HCT116 (cell line): ENCODE measurements at regions not wholly inside any gene's neighbourhood (a gene's known extent, or its start where the extent isn't known, plus 50 kb on each side); places are given as distances from the start of the nearest gene placed in this dataset.

Experiments
- ATAC-seq: fragments of 200-7000 bp; cut with Tn5 transposase; 2 replicates; pipeline ENCODE4 v1.9.1; 2020; ENCODE audit warnings: mild to moderate bottlenecking, moderate library complexity
- BruUV-seq: library from RNA; stranded (reverse); fragments of 400-500 nt; replicated peaks from 2 replicates; lab custom pipeline; 2021; lab: Mats Ljungman, UMichigan
- CTCF ChIA-PET: fragments of 300-600 bp; sonication (Branson Sonifier 250); formaldehyde crosslinking; loops from one replicate; lab custom pipeline; 2021; ENCODE audit warnings: antibody characterized with exemption; lab: Charles Lee
- POLR2A ChIA-PET: fragments of 300-600, 350-600 bp; sonication (Branson Sonifier 250); formaldehyde crosslinking; loops from one replicate; lab custom pipeline; 2021; ENCODE audit warnings: antibody characterized with exemption; lab: Charles Lee
- RAD21 ChIA-PET, 2 experiments: fragments of 300-600 bp; sonication (Branson Sonifier 250); formaldehyde crosslinking; loops; one replicate each; lab custom pipeline; 2023; ENCODE audit warnings: low total read pairs in 2 of 2; ENCODE audit not compliant: uncharacterized antibody in 2 of 2, unreplicated experiment in 2 of 2, low non-redundant PET in 1 of 2; lab: Charles Lee
- DNase-seq: peaks from one replicate; pipeline ENCODE4 v3.0.0-alpha.2; 2010; ENCODE audit warnings: low read depth, low spot score
- H2AFZ ChIP-seq: fragments of 200-600 bp; shearing (Covaris generic), sonication (generic); 2 replicates; pipeline ENCODE4 v1.6.1; 2017; ENCODE audit warnings: low read depth, mixed run types, mixed read lengths, antibody characterized with exemption, low read length; ENCODE audit not compliant: poor library complexity, severe bottlenecking
- H3K27ac ChIP-seq: 2 replicates; pipeline ENCODE4 v1.5.1; 2012; ENCODE audit warnings: low read depth, low read length
- H3K27me3 ChIP-seq: fragments of 200-600 bp; sonication (generic); 2 replicates; pipeline ENCODE4 v1.6.1; 2016; ENCODE audit warnings: mixed run types, low read length, mixed read lengths; ENCODE audit not compliant: insufficient read depth
- H3K36me3 ChIP-seq, 2 experiments: fragments of 200-500 bp in 1 of 2; fragments of 200-600 bp in 1 of 2; sonication (Bioruptor generic) in 1 of 2; sonication (generic) in 1 of 2; 2 replicates each; pipeline versions ENCODE4 v1.5.1 to v1.6.1; 2014 to 2016; ENCODE audit warnings: low read length in 2 of 2, inconsistent platforms in 1 of 2, mixed read lengths in 1 of 2, mixed run types in 1 of 2; ENCODE audit not compliant: insufficient read depth in 2 of 2, control insufficient read depth in 1 of 2
- H3K4me1 ChIP-seq, 2 experiments: fragments of 200-600 bp in 1 of 2; sonication (generic) in 1 of 2; 2 replicates each; pipeline versions ENCODE4 v1.5.1 to v1.6.1; 2012 to 2017; ENCODE audit warnings: low read length in 2 of 2, inconsistent platforms in 1 of 2, mild to moderate bottlenecking in 1 of 2, mixed read lengths in 1 of 2, mixed run types in 1 of 2, moderate library complexity in 1 of 2; ENCODE audit not compliant: insufficient read depth in 2 of 2, control insufficient read depth in 1 of 2
- H3K4me2 ChIP-seq: fragments of 200-600 bp; sonication (generic); 2 replicates; pipeline ENCODE4 v1.6.1; 2017; ENCODE audit warnings: mixed run types, low read length, mixed read lengths
- H3K4me3 ChIP-seq, 2 experiments: fragments of 200-600 bp in 1 of 2; sonication (generic) in 1 of 2; replicated peaks in 1 of 2; 2 replicates each; pipeline ENCODE4 v1.5.1; 2011 to 2016; ENCODE audit warnings: low read length in 2 of 2, control low read depth in 1 of 2, low read depth in 1 of 2, mild to moderate bottlenecking in 1 of 2, mixed read lengths in 1 of 2, mixed run types in 1 of 2
- H3K79me2 ChIP-seq: fragments of 200-600 bp; sonication (generic); 2 replicates; pipeline ENCODE4 v1.6.1; 2017; ENCODE audit warnings: mild to moderate bottlenecking, mixed run types, low read length, moderate library complexity, mixed read lengths; ENCODE audit not compliant: insufficient read depth
- H3K9ac ChIP-seq: fragments of 200-600 bp; sonication (generic); 2 replicates; pipeline ENCODE4 v1.6.1; 2016; ENCODE audit warnings: low read length, mixed read lengths
- H3K9me2 ChIP-seq: fragments of 200-600 bp; sonication (generic), shearing (Covaris generic); 2 replicates; pipeline ENCODE4 v1.6.1; 2017; ENCODE audit warnings: mixed run types, mild to moderate bottlenecking, moderate library complexity; ENCODE audit not compliant: insufficient read depth
- H3K9me3 ChIP-seq, 2 experiments: fragments of 200-500 bp in 1 of 2; fragments of 200-600 bp in 1 of 2; sonication (Bioruptor generic) in 1 of 2; sonication (generic) in 1 of 2; 2 replicates each; pipeline ENCODE4 v1.6.1; 2014 to 2017; ENCODE audit warnings: low read length in 2 of 2, mixed read lengths in 2 of 2, inconsistent platforms in 1 of 2, low read depth in 1 of 2, mild to moderate bottlenecking in 1 of 2, mixed run types in 1 of 2, moderate library complexity in 1 of 2; ENCODE audit not compliant: control insufficient read depth in 1 of 2, insufficient read depth in 1 of 2
- H4K20me1 ChIP-seq: fragments of 200-600 bp; sonication (generic), shearing (Covaris generic); 2 replicates; pipeline ENCODE4 v1.6.1; 2017; ENCODE audit warnings: mixed run types, mild to moderate bottlenecking, moderate library complexity; ENCODE audit not compliant: insufficient read depth
- CEBPB ChIP-seq: IDR thresholded peaks from 2 replicates; pipeline ENCODE4 v1.6.1; 2012; ENCODE audit warnings: low read depth
- EGR1 ChIP-seq: IDR thresholded peaks from 2 replicates; pipeline ENCODE4 v1.6.1; 2012; ENCODE audit warnings: low read depth
- ELF1 ChIP-seq: IDR thresholded peaks from 2 replicates; pipeline ENCODE4 v1.6.1; 2012; ENCODE audit warnings: low read depth, borderline replicate concordance
- EZH2phosphoT487 ChIP-seq: fragments of 200-600 bp; IDR thresholded peaks from 2 replicates; pipeline ENCODE4 v1.6.1; 2018; ENCODE audit warnings: antibody characterized with exemption, borderline replicate concordance
- FOSL1 ChIP-seq: IDR thresholded peaks from 2 replicates; pipeline ENCODE4 v1.6.1; 2012; ENCODE audit warnings: low read depth
- JUND ChIP-seq: IDR thresholded peaks from 2 replicates; pipeline ENCODE4 v1.6.1; 2012
- POLR2AphosphoS5 ChIP-seq: IDR thresholded peaks from 2 replicates; pipeline ENCODE4 v1.6.1; 2011; ENCODE audit warnings: mild to moderate bottlenecking, low read depth, low read length, moderate library complexity
- RAD21 ChIP-seq: IDR thresholded peaks from 2 replicates; pipeline ENCODE4 v1.6.1; 2012; ENCODE audit warnings: low read depth, mild to moderate bottlenecking
- SP1 ChIP-seq: IDR thresholded peaks from 2 replicates; pipeline ENCODE4 v1.6.1; 2012; ENCODE audit warnings: low read depth
- TCF7L2 ChIP-seq: IDR thresholded peaks from 2 replicates; pipeline ENCODE4 v1.7.0; 2011; ENCODE audit warnings: borderline replicate concordance, inconsistent platforms; ENCODE audit not compliant: insufficient read depth, insufficient read length; ENCODE audit errors: extremely low read depth
- YY1 ChIP-seq: IDR thresholded peaks from 2 replicates; pipeline ENCODE4 v1.6.1; 2011; ENCODE audit warnings: low read length, low read depth, moderate library complexity, mild to moderate bottlenecking; ENCODE audit not compliant: insufficient replicate concordance; ENCODE audit errors: extremely low read depth
- intact Hi-C: fragments of 100-400 bp; cut with micrococcal nuclease; formaldehyde crosslinking; loops from 2 replicates; pipeline ENCODE4 v1.10.0; 2022
- TF ChIP-seq, protein P1 (sequence below): IDR thresholded peaks from 2 replicates; pipeline ENCODE4 v1.6.1; 2012; ENCODE audit warnings: low read depth
- TF ChIP-seq, protein P2 (sequence below): IDR thresholded peaks from 2 replicates; pipeline ENCODE4 v1.6.1; 2012
- TF ChIP-seq, protein P3 (sequence below), 3 experiments: fragments of 200-600 bp in 1 of 3; sonication (generic) in 1 of 3; IDR thresholded peaks in 2 of 3; conservative IDR thresholded peaks in 1 of 3; 2 replicates each; pipeline ENCODE4 v1.5.1; 2012 to 2017; ENCODE audit warnings: low read depth in 2 of 3, low read length in 2 of 3, antibody characterized with exemption in 1 of 3, borderline replicate concordance in 1 of 3, control low read depth in 1 of 3, mild to moderate bottlenecking in 1 of 3, mixed read lengths in 1 of 3, mixed run types in 1 of 3, moderate library complexity in 1 of 3; ENCODE audit not compliant: insufficient read depth in 1 of 3

DNA sequence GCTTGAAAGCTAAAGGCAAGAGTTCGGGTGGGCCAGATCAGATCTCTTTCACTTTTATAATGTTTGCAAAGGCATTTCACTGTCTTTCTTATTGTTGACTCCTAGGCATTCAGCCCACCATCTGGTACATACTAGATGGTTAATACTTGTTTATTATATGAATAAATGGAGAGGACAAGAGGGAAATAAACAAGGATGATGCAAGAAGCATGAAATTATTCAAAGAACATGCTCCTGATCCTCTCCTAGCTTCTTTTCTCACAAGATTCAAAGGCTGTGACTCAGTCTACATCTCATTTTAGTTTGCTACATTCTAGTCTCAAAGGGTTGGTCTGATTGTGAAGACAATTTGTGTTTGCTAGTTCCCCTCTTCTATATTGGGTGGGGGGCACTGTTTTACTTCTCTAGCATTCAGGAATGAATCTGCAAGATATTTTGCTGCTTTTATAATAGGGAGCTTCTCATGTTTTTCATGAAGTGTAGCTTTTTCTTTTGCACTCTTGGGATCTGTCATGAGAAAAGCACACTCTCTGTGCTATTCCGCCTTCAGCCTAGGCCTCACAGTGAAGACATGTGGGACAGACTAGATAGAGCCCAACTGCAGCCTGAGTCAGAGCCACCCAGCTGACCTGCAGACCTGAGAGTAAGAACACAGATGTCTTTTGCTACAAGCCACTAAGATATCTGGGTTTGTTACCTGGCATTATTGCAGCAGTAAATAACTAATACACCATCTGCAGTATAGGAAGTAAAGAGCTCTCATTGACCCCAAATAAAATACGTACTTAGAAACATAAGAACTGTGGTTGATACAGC lies 65.7 kb downstream of the PTHLH start:
- Histone ChIP-seq H4K20me1 (no peaks in the 10 kb centered on the region), H3K9ac (no peak overlapping the region), H3K27ac (no peak overlapping the region), H3K79me2 (no peaks in the 10 kb centered on the region), H3K9me3 (no peaks in the 10 kb centered on the region), H3K36me3 (no peaks in the 10 kb centered on the region), H3K4me1 (no peaks in the 10 kb centered on the region), H3K4me3 (no peak overlapping the region), H3K9me2 (no peaks in the 10 kb centered on the region), H3K4me2 (no peak overlapping the region), H2AFZ (no peak overlapping the region), H3K27me3 (no peaks in the 10 kb centered on the region)
- no peak for ATAC-seq
- intact Hi-C loops: no loop called here
- TF ChIP-seq CEBPB: no peak
- ChIA-PET CTCF (interaction anchor here (0.6 kb wide), 1 partner anchor 77 kb away, joined by 3 read pairs; no protein-coding TSS in a partner anchor), RAD21 (no interaction called here), POLR2A (no interaction called here)
- BruUV-seq: no TSS peak
- no peak for DNase-seq

DNA sequence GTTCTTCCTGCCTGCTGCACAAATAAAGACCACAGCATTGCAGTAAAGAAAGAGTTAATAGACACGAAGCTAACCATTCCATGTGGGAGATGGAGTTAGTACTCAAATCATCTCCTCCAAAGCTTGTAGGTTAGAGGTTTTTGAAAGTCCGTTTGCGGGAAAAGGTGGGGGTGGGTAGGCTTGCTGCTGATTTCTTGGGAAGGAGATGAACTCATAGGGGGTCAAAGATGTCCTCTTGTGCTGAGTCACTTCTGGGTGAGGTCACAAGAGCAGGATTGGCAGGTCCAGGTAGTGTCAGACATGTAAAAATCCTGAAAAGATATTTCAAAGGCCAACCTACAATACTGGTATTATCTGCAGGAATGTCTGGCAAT lies 66.4 kb downstream of the PTHLH start:
- ATAC-seq (no peak), DNase-seq (no peak)
- intact Hi-C loops: no loop called here
- no peaks in the 10 kb centered on the region for H4K20me1 ChIP-seq
- H3K27ac ChIP-seq: no peak overlapping the region
- no peaks in the 10 kb centered on the region for H3K27me3 ChIP-seq
- RAD21 ChIA-PET: no interaction called here
- no peaks in the 10 kb centered on the region for H3K79me2 ChIP-seq
- H3K9ac ChIP-seq: no peak overlapping the region
- H3K4me3 ChIP-seq: no peak overlapping the region
- no peaks in the 10 kb centered on the region for H3K9me3 ChIP-seq
- no TSS peak for BruUV-seq
- no peak overlapping the region for H3K4me2 ChIP-seq
- CTCF ChIA-PET: interaction anchor here (0.6 kb wide), 1 partner anchor 76 kb away, joined by 3 read pairs; no protein-coding TSS in a partner anchor
- no peaks in the 10 kb centered on the region for H3K4me1 ChIP-seq
- H3K36me3 ChIP-seq: no peaks in the 10 kb centered on the region
- POLR2A ChIA-PET: interaction anchor here (0.7 kb wide), 1 partner anchor 505 kb away, joined by 4 read pairs; no protein-coding TSS in a partner anchor
- H3K9me2 ChIP-seq: no peaks in the 10 kb centered on the region
- no peak overlapping the region for H2AFZ ChIP-seq
- TF ChIP-seq FOSL1 (no peak), EZH2phosphoT487 (no peak), SP1 (no peak), POLR2AphosphoS5 (no peak), ELF1 (no peak), RAD21 (no peak), JUND (no peak), TCF7L2 (no peak), YY1 (no peak), EGR1 (no peak)
- TF ChIP-seq, protein P1, sequence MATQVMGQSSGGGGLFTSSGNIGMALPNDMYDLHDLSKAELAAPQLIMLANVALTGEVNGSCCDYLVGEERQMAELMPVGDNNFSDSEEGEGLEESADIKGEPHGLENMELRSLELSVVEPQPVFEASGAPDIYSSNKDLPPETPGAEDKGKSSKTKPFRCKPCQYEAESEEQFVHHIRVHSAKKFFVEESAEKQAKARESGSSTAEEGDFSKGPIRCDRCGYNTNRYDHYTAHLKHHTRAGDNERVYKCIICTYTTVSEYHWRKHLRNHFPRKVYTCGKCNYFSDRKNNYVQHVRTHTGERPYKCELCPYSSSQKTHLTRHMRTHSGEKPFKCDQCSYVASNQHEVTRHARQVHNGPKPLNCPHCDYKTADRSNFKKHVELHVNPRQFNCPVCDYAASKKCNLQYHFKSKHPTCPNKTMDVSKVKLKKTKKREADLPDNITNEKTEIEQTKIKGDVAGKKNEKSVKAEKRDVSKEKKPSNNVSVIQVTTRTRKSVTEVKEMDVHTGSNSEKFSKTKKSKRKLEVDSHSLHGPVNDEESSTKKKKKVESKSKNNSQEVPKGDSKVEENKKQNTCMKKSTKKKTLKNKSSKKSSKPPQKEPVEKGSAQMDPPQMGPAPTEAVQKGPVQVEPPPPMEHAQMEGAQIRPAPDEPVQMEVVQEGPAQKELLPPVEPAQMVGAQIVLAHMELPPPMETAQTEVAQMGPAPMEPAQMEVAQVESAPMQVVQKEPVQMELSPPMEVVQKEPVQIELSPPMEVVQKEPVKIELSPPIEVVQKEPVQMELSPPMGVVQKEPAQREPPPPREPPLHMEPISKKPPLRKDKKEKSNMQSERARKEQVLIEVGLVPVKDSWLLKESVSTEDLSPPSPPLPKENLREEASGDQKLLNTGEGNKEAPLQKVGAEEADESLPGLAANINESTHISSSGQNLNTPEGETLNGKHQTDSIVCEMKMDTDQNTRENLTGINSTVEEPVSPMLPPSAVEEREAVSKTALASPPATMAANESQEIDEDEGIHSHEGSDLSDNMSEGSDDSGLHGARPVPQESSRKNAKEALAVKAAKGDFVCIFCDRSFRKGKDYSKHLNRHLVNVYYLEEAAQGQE: no peak
- TF ChIP-seq, protein P2, sequence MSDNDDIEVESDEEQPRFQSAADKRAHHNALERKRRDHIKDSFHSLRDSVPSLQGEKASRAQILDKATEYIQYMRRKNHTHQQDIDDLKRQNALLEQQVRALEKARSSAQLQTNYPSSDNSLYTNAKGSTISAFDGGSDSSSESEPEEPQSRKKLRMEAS: no peak
- TF ChIP-seq, protein P3, sequence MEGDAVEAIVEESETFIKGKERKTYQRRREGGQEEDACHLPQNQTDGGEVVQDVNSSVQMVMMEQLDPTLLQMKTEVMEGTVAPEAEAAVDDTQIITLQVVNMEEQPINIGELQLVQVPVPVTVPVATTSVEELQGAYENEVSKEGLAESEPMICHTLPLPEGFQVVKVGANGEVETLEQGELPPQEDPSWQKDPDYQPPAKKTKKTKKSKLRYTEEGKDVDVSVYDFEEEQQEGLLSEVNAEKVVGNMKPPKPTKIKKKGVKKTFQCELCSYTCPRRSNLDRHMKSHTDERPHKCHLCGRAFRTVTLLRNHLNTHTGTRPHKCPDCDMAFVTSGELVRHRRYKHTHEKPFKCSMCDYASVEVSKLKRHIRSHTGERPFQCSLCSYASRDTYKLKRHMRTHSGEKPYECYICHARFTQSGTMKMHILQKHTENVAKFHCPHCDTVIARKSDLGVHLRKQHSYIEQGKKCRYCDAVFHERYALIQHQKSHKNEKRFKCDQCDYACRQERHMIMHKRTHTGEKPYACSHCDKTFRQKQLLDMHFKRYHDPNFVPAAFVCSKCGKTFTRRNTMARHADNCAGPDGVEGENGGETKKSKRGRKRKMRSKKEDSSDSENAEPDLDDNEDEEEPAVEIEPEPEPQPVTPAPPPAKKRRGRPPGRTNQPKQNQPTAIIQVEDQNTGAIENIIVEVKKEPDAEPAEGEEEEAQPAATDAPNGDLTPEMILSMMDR (IDR thresholded peaks at IDR 0.05 in 2 of 3, conservative IDR thresholded peaks at IDR 0.05 in 1 of 3; ENCODE audit: borderline replicate concordance in 1 of 3, insufficient read depth in 1 of 3, low read depth in 2 of 3, low read length in 2 of 3): no peak
